Nephron progenitor cell (in vitro differentiated cells): ENCODE measurements at regions not wholly inside any gene's neighbourhood (a gene's known extent, or its start where the extent isn't known, plus 50 kb on each side); places are given as distances from the start of the nearest gene placed in this dataset.
A peak's percentile ranks its signal among the peaks of the same experiment; 100 is the strongest.
"Not testable (repeated sequence)": the region's sequence is repeated elsewhere in the genome, so short reads cannot be mapped to it uniquely, and the experiment has no call there.

ENCODE experiments used
- DNase-seq: peaks from one replicate; pipeline ENCODE4 v3.0.0; 2021
- H3K27ac Mint-ChIP-seq: 2 replicates; pipeline ENCODE4 v1.8.0; 2021; ENCODE audit warnings: mild to moderate bottlenecking, moderate library complexity, mixed read lengths
- H3K27me3 Mint-ChIP-seq: 2 replicates; pipeline ENCODE4 v1.8.0; 2021; ENCODE audit warnings: mild to moderate bottlenecking, low read depth, mixed read lengths; ENCODE audit not compliant: poor library complexity
- H3K36me3 Mint-ChIP-seq: 2 replicates; pipeline ENCODE4 v1.8.0; 2021; ENCODE audit warnings: low read depth, mixed read lengths
- H3K4me1 Mint-ChIP-seq: 2 replicates; pipeline ENCODE4 v1.8.0; 2021; ENCODE audit warnings: mixed read lengths
- H3K4me3 Mint-ChIP-seq: 2 replicates; pipeline ENCODE4 v1.8.0; 2021; ENCODE audit warnings: mild to moderate bottlenecking, moderate library complexity, mixed read lengths
- H3K9me3 Mint-ChIP-seq: 2 replicates; pipeline ENCODE4 v1.8.0; 2021; ENCODE audit warnings: mild to moderate bottlenecking, moderate library complexity, mixed read lengths
- TF ChIP-seq, protein P1 (sequence below): fragments of 200-600 bp; sonication (generic); IDR thresholded peaks from 2 replicates; pipeline ENCODE4 v1.5.0; 2021; ENCODE audit warnings: antibody characterized with exemption

DNA sequence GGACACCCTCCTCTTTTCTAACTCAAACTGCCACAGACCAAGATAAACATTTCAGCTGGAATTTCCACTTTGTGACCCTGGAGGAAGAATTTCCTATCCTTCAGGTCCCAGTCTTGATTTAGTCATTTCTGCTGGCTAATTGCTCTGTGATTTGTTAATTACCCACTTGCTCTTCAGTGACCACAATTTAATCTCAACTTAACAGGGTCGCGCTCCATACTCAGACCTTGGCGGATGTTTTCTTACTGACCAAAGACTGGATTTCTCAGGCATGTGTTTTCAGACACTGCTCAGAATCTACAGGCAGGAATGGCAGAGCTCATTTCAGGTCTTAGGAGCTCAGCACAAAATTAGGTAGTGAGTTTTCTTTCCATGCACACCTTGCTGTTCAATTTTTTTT is 188.9 kb downstream of the ASMT start:
- Mint-ChIP-seq H3K27me3 (no peaks in the 10 kb centered on the region), H3K9me3 (no peaks in the 10 kb centered on the region), H3K36me3 (no peaks in the 10 kb centered on the region), H3K27ac (no peak overlapping the region), H3K4me1 (peaks cover 24% of the 10 kb centered on the region), H3K4me3 (no peak overlapping the region)
- TF ChIP-seq, protein P1, sequence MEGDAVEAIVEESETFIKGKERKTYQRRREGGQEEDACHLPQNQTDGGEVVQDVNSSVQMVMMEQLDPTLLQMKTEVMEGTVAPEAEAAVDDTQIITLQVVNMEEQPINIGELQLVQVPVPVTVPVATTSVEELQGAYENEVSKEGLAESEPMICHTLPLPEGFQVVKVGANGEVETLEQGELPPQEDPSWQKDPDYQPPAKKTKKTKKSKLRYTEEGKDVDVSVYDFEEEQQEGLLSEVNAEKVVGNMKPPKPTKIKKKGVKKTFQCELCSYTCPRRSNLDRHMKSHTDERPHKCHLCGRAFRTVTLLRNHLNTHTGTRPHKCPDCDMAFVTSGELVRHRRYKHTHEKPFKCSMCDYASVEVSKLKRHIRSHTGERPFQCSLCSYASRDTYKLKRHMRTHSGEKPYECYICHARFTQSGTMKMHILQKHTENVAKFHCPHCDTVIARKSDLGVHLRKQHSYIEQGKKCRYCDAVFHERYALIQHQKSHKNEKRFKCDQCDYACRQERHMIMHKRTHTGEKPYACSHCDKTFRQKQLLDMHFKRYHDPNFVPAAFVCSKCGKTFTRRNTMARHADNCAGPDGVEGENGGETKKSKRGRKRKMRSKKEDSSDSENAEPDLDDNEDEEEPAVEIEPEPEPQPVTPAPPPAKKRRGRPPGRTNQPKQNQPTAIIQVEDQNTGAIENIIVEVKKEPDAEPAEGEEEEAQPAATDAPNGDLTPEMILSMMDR = no peak
- no peak for DNase-seq

DNA sequence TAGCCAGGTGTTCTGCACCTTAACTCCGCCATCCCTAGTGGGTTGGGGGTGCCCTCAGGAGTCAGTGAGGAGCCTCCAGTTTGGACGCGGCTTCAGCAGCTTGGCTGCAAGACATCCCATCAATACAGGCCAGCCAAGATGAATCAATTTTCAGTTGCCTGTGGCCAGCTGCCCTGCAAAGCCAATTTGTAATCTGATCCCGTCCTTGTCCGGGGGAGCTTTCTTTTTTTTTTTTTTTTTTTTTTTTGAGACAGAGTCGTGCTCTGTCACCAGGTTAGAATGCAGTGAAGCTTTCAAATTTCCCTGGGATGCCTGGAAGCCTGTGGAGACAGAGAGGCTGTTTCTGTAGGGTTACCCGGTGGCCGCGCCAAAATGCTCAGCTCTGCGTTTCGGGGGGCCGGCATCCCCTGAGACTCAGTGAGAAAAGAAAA is 192.5 kb downstream of the ASMT start:
- TF ChIP-seq, protein P1 = no peak
- Mint-ChIP-seq H3K27ac (peak overlapping the region; percentile 95), H3K9me3 (peaks cover 17% of the 10 kb centered on the region), H3K36me3 (peaks cover 5% of the 10 kb centered on the region), H3K4me3 (peak overlapping the region; percentile 80), H3K4me1 (peaks cover 34% of the 10 kb centered on the region), H3K27me3 (no peaks in the 10 kb centered on the region)
- DNase-seq = peak; percentile 62

DNA sequence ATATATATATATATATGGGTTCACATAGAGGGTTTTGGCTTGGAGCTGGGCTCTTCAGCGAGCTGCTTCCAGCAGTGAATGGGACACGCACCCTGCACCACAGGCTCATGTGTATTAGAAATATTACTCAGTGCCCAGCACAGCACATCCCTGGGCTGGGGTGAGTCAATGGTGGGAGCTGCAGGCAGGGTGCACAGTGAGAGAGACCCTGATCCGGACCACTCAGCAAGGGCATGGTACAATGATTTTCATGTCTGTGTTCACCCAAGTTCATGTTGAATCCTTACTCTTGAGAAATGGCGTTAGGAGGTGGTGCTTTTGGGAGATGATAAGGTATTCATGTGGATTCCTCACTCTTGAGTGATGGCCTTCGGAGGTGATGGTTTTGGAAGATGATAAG is 194.7 kb downstream of the ASMT start:
- Mint-ChIP-seq H3K4me3 (no peak overlapping the region), H3K4me1 (peaks cover 42% of the 10 kb centered on the region), H3K9me3 (peaks cover 24% of the 10 kb centered on the region), H3K36me3 (peaks cover 5% of the 10 kb centered on the region), H3K27me3 (no peaks in the 10 kb centered on the region), H3K27ac (no peak overlapping the region)
- TF ChIP-seq, protein P1 = no peak
- DNase-seq = no peak

DNA sequence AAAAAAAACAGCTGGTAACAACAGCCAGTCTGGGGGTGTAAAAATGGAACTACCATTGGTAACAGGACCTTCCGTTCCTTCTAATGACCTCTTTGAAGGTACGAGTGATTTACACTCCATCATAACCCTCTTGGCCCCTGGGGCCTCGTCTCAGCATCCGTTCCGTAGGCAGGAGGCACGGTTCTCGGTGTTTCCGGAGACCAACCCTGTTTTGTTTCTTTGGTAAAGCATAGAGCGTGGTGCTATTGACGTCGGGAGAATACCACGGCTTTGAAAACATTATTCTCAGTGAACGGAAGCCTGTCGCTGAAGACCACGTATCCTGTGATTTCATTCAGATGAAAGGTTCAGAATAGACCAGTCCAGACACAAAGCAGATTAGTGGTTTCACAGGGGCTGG is 198.9 kb downstream of the ASMT start:
- H3K36me3 Mint-ChIP-seq = peaks cover 13% of the 10 kb centered on the region
- peak overlapping the region; percentile 98 for H3K27ac Mint-ChIP-seq
- TF ChIP-seq, protein P1 = no peak
- peaks cover 38% of the 10 kb centered on the region for H3K9me3 Mint-ChIP-seq
- peaks cover 29% of the 10 kb centered on the region for H3K4me1 Mint-ChIP-seq
- no peak overlapping the region for H3K4me3 Mint-ChIP-seq
- no peaks in the 10 kb centered on the region for H3K27me3 Mint-ChIP-seq
- peak; percentile 33 for DNase-seq

DNA sequence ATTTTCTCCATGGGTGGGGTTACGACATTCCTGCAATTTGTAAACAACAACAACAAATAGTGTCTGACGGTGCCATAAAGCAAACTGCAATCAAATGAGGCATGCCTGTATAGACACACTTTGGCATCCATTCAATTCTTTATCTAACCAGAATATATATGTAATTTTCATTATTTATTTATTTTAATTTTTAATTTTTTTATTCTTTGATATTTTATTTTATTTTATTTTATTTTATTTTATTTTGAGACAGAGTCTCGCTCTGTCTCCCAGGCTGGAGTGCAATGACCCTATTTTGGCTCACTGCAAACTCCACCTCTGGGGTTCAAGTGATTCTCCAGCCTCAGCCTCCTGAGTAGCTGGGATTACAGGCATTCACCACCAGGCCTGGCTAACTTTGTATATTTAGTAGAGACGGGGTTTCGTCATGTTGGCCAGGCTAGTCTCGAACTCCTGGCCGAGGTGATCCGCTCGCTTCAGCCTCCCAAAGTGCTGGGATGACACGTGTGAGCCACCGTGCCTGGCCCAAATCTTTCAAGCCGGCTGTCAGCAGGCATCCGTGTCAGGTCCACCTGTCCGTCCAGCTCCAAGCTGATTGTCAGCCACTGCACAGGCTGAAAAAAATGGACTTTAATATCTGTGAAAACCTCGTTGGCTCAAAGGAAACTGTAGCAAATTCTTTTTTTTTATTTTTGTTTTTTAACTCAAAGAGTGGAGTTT is 200.8 kb downstream of the ASMT start:
- Mint-ChIP-seq H3K27me3 (no peaks in the 10 kb centered on the region), H3K4me1 (peaks cover 29% of the 10 kb centered on the region), H3K36me3 (peaks cover 23% of the 10 kb centered on the region), H3K27ac (no peak overlapping the region), H3K9me3 (peaks cover 42% of the 10 kb centered on the region), H3K4me3 (no peak overlapping the region)
- no peak for DNase-seq
- TF ChIP-seq, protein P1 = no peak

DNA sequence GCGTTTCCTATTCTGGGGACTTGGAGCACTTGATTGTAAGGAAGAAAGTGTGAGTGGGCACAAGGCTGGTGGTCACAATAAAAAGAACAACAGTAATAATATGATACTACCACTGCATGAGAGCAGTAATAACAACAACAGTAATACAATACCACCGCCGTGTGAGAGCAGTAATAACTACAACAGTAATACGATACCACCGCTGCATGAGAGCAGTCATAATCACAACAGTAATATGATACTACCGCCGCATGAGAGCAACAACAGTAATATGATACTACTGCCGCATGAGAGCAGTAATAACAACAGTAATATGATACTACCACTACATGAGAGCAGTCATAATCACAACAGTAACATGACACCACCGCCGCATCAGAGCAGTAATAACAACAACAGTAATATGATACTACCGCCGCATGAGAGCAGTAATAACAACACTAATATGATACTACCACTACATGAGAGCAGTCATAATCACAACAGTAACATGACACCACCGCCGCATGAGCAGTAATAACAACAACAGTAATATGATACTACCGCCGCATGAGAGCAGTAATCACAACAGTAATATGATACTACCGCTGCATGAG is 201.6 kb downstream of the ASMT start:
- H3K4me1 Mint-ChIP-seq = peaks cover 28% of the 10 kb centered on the region
- DNase-seq, H3K27me3 Mint-ChIP-seq, H3K4me3 Mint-ChIP-seq: not testable (repeated sequence)
- H3K9me3 Mint-ChIP-seq = peaks cover 47% of the 10 kb centered on the region
- peaks cover 27% of the 10 kb centered on the region for H3K36me3 Mint-ChIP-seq
- peak overlapping the region; percentile 74 for H3K27ac Mint-ChIP-seq
